Central memory CD8-positive, alpha-beta T cell (primary cell): ENCODE measurements at regions not wholly inside any gene's neighbourhood (a gene's known extent, or its start where the extent isn't known, plus 50 kb on each side); places are given as distances from the start of the nearest gene placed in this dataset.

Experiments used
- ATAC-seq: fragments of 150-1000 bp; cut with Tn5 transposase; replicated peaks from 2 replicates; pipeline ENCODE4 v1.10.0; 2022; ENCODE audit warnings: mild to moderate bottlenecking, moderate FRiP score, moderate number of reproducible peaks; ENCODE audit not compliant: poor library complexity, severe bottlenecking; ENCODE audit errors: extremely low read depth
- DNase-seq, 2 donors: peaks; one replicate each; pipeline ENCODE4 v3.0.0; 2021; ENCODE audit warnings: low spot score in 2 of 2
- H3K27ac Mint-ChIP-seq: one replicate; pipeline ENCODE4 v1.8.0; 2022; ENCODE audit warnings: low read depth, mild to moderate bottlenecking, moderate library complexity, mixed read lengths
- H3K27me3 Mint-ChIP-seq: one replicate; pipeline ENCODE4 v1.8.0; 2022; ENCODE audit warnings: mixed read lengths
- H3K36me3 Mint-ChIP-seq: one replicate; pipeline ENCODE4 v1.8.0; 2022; ENCODE audit warnings: mild to moderate bottlenecking, moderate library complexity, mixed read lengths; ENCODE audit not compliant: insufficient read depth
- H3K4me1 Mint-ChIP-seq: one replicate; pipeline ENCODE4 v1.8.0; 2022; ENCODE audit warnings: mixed read lengths
- H3K4me3 Mint-ChIP-seq: one replicate; pipeline ENCODE4 v1.8.0; 2022; ENCODE audit warnings: mild to moderate bottlenecking, moderate library complexity, mixed read lengths
- H3K9me3 Mint-ChIP-seq: one replicate; pipeline ENCODE4 v1.8.0; 2022; ENCODE audit warnings: mixed read lengths

DNA sequence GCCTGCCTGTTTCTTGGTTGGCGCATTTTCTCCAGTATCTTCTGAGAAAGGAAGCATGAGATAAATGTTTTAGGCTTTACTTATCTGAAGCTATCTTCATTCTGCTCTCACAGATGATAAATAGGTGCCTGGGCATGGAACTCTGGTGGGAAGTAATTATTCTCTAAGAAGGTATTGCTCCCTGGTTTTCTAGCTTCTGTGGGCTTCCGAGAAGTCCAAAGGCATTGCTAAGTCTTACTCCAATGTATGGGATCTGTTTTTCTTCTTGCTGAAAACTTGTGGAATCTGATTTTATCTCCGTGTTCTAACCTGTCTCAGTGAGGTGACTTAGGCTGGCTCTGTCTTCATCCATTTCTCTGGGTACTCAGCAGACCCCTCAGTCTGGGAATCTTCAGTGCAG, 224.4 kb upstream of the HS6ST1 start:
- ATAC-seq (no peak), DNase-seq (no peak)
- no peaks in the 10 kb centered on the region for H3K4me1 Mint-ChIP-seq
- H3K9me3 Mint-ChIP-seq = no peaks in the 10 kb centered on the region
- peaks cover 3% of the 10 kb centered on the region for H3K36me3 Mint-ChIP-seq
- no peaks in the 10 kb centered on the region for H3K27me3 Mint-ChIP-seq
- no peak overlapping the region for H3K4me3 Mint-ChIP-seq
- H3K27ac Mint-ChIP-seq = no peak overlapping the region

DNA sequence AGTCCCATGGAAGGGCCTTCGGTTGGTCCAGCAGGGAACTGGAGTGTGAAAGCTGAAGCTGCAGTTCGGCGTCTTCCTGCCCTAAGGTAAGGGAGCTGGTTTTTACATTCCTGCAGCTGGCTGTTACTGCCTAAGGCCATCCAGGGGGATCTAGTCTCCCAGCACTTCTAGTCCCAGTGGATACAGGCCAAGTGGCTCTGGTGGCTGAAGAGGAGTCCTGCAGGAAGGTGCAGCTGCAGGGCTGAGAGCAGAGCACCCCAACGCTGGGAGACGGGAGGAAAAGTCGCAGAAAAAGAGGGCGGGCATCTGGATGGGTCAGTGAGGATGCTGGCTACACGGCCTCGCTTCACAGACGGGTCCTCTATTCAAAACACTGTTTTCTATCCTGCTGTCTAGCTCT, 225.0 kb upstream of the HS6ST1 start:
- Mint-ChIP-seq H3K27ac (no peak overlapping the region), H3K9me3 (no peaks in the 10 kb centered on the region), H3K27me3 (no peaks in the 10 kb centered on the region), H3K4me1 (no peaks in the 10 kb centered on the region), H3K4me3 (no peak overlapping the region), H3K36me3 (peaks cover 3% of the 10 kb centered on the region)
- no peak for ATAC-seq
- no peak for DNase-seq

DNA sequence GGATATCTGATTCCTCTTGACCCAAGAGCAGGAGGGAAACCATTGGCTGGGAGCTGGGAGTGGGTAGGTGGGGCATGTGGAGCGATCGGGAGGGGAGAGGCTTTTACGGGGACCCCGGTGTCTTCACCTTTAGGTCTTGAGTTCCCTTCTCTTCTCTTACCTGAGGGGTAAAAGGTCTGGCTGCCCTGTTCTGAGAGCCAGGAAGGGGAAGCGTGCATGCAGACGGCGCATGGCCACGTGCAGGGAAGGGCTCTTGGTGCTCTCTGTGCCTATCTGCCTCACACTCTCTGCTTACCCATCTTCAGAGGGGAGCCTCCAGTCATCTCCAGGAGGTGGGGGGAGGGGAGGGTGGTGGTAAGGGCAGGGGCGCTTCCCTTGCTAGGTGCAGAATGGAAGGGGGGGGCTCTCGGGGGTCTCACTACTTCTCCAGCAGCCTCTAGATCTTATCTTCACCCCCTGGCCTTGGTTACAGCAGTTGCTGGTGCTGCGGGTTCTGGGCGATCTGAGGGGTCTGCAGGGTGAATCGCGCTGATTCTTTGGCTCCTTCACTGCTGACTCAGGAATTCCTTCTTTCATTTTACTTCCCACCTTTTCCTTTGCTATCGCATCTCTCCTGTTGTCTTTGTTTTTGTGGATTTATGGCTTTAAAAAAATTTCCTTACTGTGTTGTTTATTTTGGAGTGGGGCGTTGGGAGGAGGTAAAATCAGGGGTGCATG, 225.8 kb upstream of the HS6ST1 start:
- ATAC-seq (no peak), DNase-seq (no peak)
- Mint-ChIP-seq H3K36me3 (peaks cover 3% of the 10 kb centered on the region), H3K27me3 (no peaks in the 10 kb centered on the region), H3K9me3 (no peaks in the 10 kb centered on the region), H3K4me1 (no peaks in the 10 kb centered on the region), H3K4me3 (no peak overlapping the region), H3K27ac (no peak overlapping the region)

DNA sequence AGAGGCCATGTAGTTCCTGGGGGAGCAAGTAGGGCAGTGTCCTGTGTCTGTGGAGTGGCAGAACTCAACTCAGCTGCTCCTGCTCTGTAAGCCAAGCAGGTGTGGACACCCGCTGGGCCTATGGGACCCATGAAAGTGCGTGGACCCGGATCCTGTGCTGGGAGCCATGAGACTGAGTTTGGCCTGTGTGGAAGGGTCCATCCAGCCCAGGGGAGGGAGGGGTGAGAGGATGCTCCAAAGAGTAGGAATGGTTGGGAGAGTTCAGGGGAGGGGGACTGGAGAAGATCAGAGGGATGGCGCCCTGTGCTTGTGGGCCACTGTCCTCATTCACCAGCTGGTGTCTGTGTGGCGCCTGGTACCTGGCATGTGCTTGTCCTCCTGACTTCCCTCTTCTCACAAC, 226.4 kb upstream of the HS6ST1 start:
- H3K4me1 Mint-ChIP-seq = no peaks in the 10 kb centered on the region
- no peak overlapping the region for H3K4me3 Mint-ChIP-seq
- H3K27me3 Mint-ChIP-seq = no peaks in the 10 kb centered on the region
- H3K9me3 Mint-ChIP-seq = no peaks in the 10 kb centered on the region
- H3K36me3 Mint-ChIP-seq = peaks cover 3% of the 10 kb centered on the region
- no peak overlapping the region for H3K27ac Mint-ChIP-seq
- DNase-seq = no peak
- no peak for ATAC-seq

DNA sequence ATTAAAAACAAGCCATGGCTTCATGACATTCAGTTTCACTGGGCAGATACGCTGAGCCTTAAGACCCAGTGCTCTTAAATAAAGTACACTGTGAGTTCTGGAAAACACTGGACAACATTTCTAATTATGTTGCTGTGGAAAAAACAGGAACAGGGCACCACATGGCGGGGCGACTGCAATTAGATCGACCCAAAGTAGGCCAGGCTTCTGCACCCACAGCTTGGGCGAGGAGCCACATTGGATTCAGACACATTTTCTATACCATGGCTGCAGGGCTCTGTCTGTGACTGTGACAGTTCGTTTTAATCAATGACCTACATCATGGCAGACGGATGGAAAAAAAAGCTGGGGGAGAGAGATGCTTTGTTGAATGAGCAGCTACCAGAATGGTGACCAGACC, 227.2 kb upstream of the HS6ST1 start:
- H3K36me3 Mint-ChIP-seq = peaks cover 3% of the 10 kb centered on the region
- H3K27ac Mint-ChIP-seq = no peak overlapping the region
- no peaks in the 10 kb centered on the region for H3K4me1 Mint-ChIP-seq
- H3K27me3 Mint-ChIP-seq = no peaks in the 10 kb centered on the region
- no peak overlapping the region for H3K4me3 Mint-ChIP-seq
- DNase-seq (no peak), ATAC-seq (no peak)
- no peaks in the 10 kb centered on the region for H3K9me3 Mint-ChIP-seq

DNA sequence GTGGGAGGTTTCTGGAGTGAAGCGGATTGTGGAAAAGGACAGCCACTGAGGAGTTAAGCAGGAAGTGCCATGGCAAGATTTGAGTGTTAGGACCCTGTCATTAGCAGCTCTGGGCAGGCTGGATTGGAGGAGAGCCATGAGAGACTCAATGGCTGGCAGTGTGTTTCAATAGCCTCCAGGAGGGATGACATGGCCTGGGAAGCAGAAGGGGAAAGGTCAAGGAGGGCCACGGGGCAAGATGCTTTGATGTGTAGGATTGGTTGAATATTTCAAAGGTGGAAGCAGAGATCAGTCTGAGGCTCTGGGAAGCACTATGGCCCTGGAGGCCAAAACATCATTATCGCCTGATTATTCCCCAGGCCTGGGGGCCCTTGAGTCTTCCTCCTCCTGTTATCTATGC, 229.0 kb upstream of the HS6ST1 start:
- H3K4me3 Mint-ChIP-seq = no peak overlapping the region
- H3K27me3 Mint-ChIP-seq = no peaks in the 10 kb centered on the region
- no peaks in the 10 kb centered on the region for H3K4me1 Mint-ChIP-seq
- DNase-seq (no peak), ATAC-seq (no peak)
- peaks cover 3% of the 10 kb centered on the region for H3K36me3 Mint-ChIP-seq
- H3K27ac Mint-ChIP-seq = no peak overlapping the region
- H3K9me3 Mint-ChIP-seq = no peaks in the 10 kb centered on the region

DNA sequence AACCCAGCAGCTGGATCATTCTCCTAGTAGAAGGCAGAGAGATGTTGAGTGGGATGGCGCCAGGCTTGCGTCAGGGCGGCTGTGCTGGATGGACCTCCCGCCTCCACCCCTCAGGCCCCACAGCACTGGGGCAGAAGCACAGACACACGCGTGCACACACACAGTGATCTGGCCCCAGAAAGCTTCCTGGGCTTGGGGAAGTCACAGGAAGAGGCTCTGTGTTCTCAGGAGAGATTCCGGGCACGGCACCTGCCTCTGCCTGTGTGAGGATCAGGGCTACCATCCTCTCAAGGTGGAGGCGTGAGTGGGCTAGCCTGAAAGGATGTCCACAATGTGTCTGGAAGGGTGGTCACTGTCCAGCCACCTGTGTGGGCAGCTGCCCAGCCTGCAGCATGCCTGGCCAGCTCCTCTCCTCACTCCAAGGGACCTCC, 229.8 kb upstream of the HS6ST1 start:
- Mint-ChIP-seq H3K9me3 (no peaks in the 10 kb centered on the region), H3K27ac (no peak overlapping the region), H3K27me3 (no peaks in the 10 kb centered on the region), H3K4me1 (no peaks in the 10 kb centered on the region), H3K4me3 (no peak overlapping the region), H3K36me3 (peaks cover 3% of the 10 kb centered on the region)
- ATAC-seq = no peak
- no peak for DNase-seq

DNA sequence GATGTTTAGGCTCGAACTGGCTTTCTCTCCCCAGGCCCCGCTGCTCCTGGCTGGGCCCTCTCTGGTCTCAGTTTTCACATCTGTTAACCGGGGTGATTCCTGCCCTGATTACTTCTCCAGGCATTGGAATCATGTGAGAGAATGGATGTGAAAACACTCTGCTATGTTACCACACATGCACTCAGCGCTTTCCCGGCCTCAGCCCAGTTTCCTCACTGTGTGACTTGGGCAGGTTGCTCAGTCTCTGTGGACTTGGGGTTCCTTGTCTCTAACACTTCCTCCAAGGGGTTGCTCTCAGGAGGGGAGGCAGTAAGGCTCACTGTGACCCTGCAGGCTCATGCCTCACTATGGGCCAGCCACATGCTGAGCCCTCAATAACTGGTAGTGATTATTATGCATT, 230.4 kb upstream of the HS6ST1 start:
- no peak overlapping the region for H3K27ac Mint-ChIP-seq
- peaks cover 3% of the 10 kb centered on the region for H3K36me3 Mint-ChIP-seq
- no peak for ATAC-seq
- H3K9me3 Mint-ChIP-seq = no peaks in the 10 kb centered on the region
- no peak overlapping the region for H3K4me3 Mint-ChIP-seq
- no peaks in the 10 kb centered on the region for H3K4me1 Mint-ChIP-seq
- no peaks in the 10 kb centered on the region for H3K27me3 Mint-ChIP-seq
- no peak for DNase-seq

DNA sequence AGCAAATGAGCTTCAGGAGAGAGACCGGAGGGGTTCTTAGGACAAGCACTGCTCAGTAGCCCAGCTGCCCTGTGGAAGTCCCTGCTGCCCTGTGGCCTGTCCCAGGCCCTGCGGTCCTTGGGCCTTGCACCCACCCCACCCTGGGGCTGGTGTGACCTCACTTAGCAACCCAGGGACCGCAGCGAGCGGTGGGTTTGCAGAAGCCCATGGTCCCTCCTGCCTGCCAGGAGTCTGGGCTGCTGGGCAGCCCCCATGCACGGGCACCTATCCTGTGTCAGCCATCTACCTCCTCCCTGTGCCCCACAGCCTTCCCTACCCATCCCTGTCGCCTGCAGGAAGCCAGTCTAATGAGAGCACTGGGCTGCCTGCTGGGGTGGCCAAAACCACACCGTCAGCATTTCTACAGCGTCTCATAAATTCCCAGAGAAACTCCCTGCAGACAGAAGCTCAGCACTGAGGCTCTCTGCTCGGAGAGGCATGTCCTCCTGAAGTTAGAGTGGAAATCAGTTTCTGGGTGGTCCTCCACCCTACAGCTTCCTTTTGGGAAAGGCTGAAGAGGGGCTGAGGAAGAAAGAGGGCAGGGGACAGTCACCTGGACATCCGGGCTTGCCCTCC, 231.1 kb upstream of the HS6ST1 start:
- DNase-seq (no peak), ATAC-seq (no peak)
- Mint-ChIP-seq H3K27me3 (no peaks in the 10 kb centered on the region), H3K9me3 (no peaks in the 10 kb centered on the region), H3K27ac (no peak overlapping the region), H3K4me3 (no peak overlapping the region), H3K36me3 (peaks cover 3% of the 10 kb centered on the region), H3K4me1 (no peaks in the 10 kb centered on the region)

DNA sequence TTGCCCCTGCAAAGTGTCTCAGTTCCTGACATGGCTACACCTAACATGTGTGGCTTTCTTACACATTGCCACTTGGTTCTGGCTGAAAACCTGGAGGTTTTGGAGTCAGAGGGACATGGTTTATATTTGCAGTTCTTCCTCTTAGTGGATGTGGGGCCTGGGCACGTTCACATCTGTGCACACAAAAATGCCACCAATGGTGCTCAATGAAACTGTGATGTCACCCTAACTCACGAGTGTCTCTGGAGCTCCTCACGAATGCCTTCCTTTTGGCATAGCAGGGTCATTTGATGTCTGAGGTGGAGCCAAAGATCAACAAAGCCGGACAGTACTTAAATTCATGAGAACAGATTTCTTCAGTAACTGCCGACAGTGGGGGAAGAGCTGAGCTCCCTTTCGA, 231.7 kb upstream of the HS6ST1 start:
- ATAC-seq = no peak
- Mint-ChIP-seq H3K27ac (no peak overlapping the region), H3K27me3 (no peaks in the 10 kb centered on the region), H3K4me1 (no peaks in the 10 kb centered on the region), H3K4me3 (no peak overlapping the region), H3K36me3 (peaks cover 3% of the 10 kb centered on the region), H3K9me3 (no peaks in the 10 kb centered on the region)
- no peak for DNase-seq

DNA sequence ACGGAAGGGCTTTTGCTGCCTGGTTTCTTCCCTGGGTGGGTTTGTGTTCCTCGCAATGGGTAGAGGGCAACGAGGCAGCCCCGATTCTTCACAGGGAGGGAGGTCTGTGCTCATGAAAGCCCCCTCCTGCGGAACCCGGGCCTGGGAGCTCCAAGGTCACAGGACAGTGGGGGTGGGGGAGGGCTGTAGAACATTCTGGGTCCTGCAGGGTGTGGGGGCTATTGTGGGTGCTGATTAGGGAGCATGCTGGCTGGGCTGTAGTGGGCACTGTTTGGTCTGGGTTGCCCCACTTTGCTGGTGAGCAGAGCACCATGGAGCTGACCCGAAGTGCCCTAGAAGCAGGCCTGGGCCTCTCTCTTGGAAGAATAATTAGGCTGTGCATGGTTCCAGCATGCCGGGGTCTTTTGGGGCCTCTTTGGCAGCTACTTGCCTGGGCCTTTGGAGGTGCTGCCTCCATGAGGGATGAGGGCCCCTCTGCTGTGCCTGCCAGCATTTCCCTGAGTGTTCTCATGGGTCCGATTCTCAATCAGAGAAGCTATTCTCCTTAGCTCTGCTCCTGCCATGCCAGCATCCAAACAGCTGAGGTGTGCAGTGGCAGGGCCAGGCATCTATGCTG, 232.2 kb upstream of the HS6ST1 start:
- ATAC-seq (no peak), DNase-seq (no peak)
- Mint-ChIP-seq H3K4me3 (no peak overlapping the region), H3K36me3 (peaks cover 5% of the 10 kb centered on the region), H3K27me3 (no peaks in the 10 kb centered on the region), H3K4me1 (no peaks in the 10 kb centered on the region), H3K27ac (no peak overlapping the region), H3K9me3 (no peaks in the 10 kb centered on the region)

DNA sequence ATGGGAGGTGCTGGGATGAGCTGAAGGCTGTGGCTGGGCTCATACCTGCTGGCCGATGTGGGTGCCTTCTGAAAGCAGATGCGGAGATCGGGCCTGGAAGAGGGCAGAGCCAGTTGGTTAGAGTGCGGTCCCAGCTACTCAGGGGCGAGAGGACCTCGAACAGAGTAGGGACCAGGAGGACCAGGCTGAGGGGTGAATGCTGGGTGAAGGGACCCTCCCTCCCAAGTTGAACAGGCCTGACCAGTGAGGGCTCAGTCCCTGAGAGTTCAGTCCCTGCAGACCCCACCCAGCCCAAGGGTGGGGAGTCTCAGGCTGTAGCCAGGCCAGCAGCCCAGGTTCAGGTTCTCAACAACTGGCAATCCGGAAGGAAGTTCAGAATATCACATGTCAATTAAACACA, 232.8 kb upstream of the HS6ST1 start:
- DNase-seq = no peak
- H3K36me3 Mint-ChIP-seq = peaks cover 5% of the 10 kb centered on the region
- H3K9me3 Mint-ChIP-seq = no peaks in the 10 kb centered on the region
- H3K4me1 Mint-ChIP-seq = no peaks in the 10 kb centered on the region
- no peaks in the 10 kb centered on the region for H3K27me3 Mint-ChIP-seq
- H3K4me3 Mint-ChIP-seq = no peak overlapping the region
- no peak overlapping the region for H3K27ac Mint-ChIP-seq
- no peak for ATAC-seq

DNA sequence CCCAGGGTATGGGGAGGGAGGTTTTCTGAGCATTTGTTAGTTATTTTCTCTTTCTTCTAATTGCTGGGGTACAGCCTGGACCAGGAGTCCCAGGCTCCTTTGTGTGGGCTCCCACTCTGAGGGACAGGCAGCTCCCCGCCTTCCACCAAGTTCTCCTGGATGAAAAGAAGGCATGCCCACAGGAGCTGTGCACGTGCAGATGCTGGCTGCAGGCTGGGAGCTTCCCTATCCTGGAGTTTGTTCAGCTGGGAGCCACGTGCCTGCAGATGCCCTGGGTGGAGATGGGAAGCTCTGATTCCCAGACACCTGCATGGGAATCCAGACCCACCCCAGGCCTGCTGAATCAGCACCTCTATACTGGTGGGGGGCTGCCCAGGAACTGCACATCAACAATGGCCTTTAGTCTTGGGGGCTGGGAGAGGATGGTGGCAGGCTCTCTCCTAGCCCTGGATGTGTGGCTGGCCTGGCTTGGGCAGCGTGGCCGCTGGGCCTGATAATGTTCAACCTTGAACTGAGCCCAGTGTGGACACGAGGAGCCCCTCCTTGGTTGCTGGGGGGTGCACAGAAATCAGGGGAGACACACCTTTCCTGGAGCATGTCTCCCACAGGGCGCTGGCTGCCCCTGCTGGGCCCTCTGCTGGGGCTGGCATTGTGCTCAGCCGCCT, 233.6 kb upstream of the HS6ST1 start:
- Mint-ChIP-seq H3K4me3 (no peak overlapping the region), H3K9me3 (no peaks in the 10 kb centered on the region), H3K27me3 (peaks cover 2% of the 10 kb centered on the region), H3K27ac (no peak overlapping the region), H3K4me1 (no peaks in the 10 kb centered on the region), H3K36me3 (peaks cover 2% of the 10 kb centered on the region)
- DNase-seq = no peak
- no peak for ATAC-seq
